HG03045 (cell line): ENCODE measurements at regions not wholly inside any gene's neighbourhood (a gene's known extent, or its start where the extent isn't known, plus 50 kb on each side); places are given as distances from the start of the nearest gene placed in this dataset.
"Not testable (repeated sequence)": the region's sequence is repeated elsewhere in the genome, so short reads cannot be mapped to it uniquely, and the experiment has no call there.

Source experiments
- ATAC-seq: cut with Tn5 transposase; IDR thresholded peaks from one replicate; pipeline ENCODE4 v1.9.1; 2021; ENCODE audit warnings: mild to moderate bottlenecking, moderate library complexity; ENCODE audit not compliant: unreplicated experiment

- ATAC-seq: no peak
Observed at GRCh38 chr17:30590081-30590733, 113.0 kb downstream of the GOSR1 start.

DNA sequence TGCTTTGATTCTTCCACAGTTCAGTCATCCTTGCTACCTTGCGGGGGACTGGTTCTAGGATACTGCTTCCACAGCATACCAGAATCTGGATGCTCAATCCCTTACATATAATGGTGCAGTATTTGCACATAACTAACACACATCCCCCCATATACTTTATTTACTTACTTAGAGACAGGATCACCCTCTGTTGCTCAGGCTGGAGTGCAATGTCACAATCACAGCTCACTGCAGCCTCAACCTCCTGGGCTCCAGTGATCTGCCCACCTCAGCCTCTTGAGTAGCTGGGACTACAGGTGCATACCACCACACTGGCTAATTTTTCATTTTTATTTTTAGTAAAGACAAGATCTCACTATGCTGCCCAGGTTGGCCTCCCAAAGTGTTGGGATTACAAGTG is 112.2 kb downstream of the GOSR1 start:
- ATAC-seq: no peak

DNA sequence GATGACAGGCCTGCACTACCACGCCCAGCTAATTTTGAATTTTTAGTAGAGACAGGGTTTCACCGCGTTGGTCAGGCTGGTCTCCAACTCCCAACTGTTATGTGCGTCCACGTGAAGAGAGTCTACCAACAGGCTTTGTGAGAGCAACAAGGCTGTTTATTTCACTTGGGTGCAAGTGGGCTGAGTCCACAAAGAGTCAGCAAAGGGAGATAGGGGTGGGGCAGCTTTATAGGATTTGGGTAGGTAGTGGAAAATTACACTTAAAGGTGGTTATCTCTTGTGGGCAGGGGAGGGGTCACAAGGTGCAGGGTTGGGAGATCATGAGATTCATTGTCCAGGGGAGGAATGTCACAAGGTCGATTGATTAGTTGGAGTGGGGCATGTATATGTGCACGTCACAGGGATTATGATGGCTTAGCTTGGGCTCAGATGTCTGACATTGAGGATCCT is 111.6 kb downstream of the GOSR1 start:
- ATAC-seq: no peak

DNA sequence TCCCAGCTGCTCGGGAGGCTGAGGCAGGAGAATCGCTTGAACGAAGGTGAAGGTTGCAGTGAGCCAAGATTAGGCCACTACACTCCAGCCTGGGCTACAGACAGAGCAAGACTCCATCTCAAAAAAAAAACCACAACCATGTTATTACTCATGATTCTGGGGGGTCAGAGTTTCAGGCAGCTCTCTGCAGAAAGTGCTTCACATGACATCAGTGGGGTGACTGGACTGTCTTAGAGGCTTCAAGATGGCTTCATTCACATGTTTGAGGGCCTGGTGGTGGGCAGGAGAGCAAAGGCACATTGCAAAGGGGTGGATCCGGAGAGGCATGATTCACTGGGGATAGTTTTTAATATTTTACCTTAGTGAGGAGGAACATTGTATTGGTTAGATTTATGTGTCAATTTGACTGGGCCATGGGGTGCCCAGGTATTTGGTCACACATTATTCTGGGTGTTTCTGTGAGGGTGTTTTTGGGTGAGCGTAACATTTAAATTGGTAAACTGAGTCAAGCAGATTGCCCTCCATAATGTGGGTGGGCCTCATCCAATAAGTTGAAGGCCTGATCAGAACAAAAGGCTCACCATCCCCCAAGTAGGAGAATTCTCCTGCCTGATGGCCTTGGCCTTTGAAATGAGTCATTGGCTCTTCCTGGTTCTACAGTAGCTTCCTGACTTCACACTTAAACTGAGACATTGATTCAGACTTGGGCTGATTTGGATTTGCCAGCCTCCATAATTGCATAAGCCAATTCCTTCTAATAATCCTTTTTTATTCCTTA is 109.8 kb downstream of the GOSR1 start:
- ATAC-seq: no peak

GRCh38 chr17:30584810-30585209 is 107.6 kb downstream of the GOSR1 start:
- ATAC-seq: no peak

GRCh38 chr17:30580916-30581315 is 103.7 kb downstream of the GOSR1 start:
- ATAC-seq: no peak

DNA sequence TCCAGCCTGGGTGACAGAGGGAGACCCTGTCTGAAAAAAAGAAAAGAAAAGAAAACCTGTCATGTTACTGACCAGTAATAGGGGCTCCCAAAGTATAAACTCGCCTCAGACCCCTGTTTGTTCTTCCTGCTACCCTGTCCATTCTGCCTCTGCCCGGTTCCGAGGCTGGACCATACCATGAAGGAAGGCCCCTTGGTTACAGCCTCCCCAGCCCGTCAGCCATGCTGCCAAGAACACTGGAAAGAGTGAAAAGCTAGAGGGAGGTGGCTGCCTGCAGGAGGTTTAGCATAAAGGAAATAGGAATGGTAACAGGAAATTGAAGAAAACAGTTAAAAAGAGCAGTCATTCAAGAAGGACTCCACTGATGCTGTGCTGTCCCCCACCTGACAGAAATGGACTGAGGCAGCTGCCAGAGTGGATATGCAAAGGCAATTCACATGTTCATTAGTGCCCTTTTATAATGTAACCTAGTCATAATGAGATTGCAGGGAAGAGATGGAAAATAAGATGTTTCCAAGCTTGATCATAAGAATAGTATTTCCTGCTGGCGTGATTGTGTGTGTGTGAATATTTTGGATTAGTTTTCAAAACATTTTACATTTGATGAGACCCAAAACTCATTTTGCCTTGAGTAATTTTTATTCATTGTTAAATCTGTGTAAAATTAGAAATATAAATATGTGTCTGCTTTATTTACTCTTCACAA is 102.6 kb downstream of the GOSR1 start:
- no peak for ATAC-seq

DNA sequence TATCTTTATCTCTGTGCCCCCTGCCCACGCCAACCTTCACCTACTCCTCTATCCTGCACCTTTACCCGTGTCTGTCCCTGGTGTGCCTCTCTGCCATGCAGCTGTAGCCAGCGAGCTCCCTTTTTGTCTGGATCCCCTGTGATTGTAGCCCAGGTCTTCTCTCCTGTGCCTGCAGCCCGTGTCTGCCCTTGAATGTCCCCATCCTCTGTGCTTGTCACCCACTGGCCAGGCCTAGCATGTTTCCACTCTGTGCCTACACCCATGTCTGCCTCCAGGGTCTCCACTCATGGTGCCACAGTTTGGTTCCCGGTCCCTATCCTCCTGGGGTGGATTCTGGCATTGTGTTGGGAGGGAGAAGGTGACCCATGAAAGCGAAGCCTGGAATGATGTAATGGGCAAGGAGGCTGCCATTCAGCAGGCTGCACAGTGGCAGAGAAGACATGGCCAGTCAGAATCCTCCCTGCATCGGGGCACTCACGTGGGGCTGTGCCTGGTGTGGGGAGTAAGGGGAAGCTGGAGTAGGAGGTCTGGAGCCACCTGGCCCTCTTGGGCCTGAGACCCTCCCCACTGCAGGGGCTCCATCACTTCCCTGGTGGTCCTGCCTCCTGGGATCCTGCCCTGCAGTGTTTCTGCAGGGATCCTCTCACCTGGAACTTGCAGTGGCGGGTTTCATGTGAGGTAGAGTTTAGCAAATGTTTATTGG is 101.0 kb downstream of the GOSR1 start:
- ATAC-seq: not testable (repeated sequence)
